IMR-90 (cell line): ENCODE measurements at regions not wholly inside any gene's neighbourhood (a gene's known extent, or its start where the extent isn't known, plus 50 kb on each side); places are given as distances from the start of the nearest gene placed in this dataset.
"Not testable (repeated sequence)": the region's sequence is repeated elsewhere in the genome, so short reads cannot be mapped to it uniquely, and the experiment has no call there.

Experiments used
- ATAC-seq: fragments of 200-7000 bp; cut with Tn5 transposase; 2 replicates; pipeline ENCODE4 v1.9.1; 2020; ENCODE audit warnings: low read depth, mild to moderate bottlenecking, moderate library complexity
- BruUV-seq: library from RNA; stranded (reverse); fragments of 400-500 nt; replicated peaks from 2 replicates; lab custom pipeline; 2021; lab: Mats Ljungman, UMichigan
- CTCF ChIA-PET: fragments of 300-600 bp; formaldehyde crosslinking; extraction: SDS; loops from one replicate; lab custom pipeline; 2021; ENCODE audit warnings: antibody characterized with exemption; lab: Yijun Ruan, JAX
- POLR2A ChIA-PET: fragments of 300-600 bp; sonication (Branson Sonifier 250); formaldehyde crosslinking; loops from one replicate; lab custom pipeline; 2022; ENCODE audit warnings: antibody characterized with exemption; ENCODE audit not compliant: unreplicated experiment; lab: Charles Lee
- DNase-seq: peaks from one replicate; pipeline ENCODE4 v3.0.0; 2013
- H2AFZ ChIP-seq: replicated peaks from 2 replicates; pipeline ENCODE3; 2013; ENCODE audit warnings: low read length, mild to moderate bottlenecking; ENCODE audit not compliant: poor library complexity
- H2AK5ac ChIP-seq: 2 replicates; pipeline ENCODE4 v1.6.1; 2013; ENCODE audit warnings: low read depth, low read length, inconsistent platforms
- H2AK9ac ChIP-seq: replicated peaks from 2 replicates; pipeline ENCODE3; 2013; ENCODE audit warnings: mild to moderate bottlenecking, low read depth, low read length, moderate library complexity; ENCODE audit not compliant: poor library complexity
- H2BK120ac ChIP-seq: 2 replicates; pipeline ENCODE4 v1.6.1; 2013; ENCODE audit warnings: low read depth, low read length, inconsistent platforms
- H2BK15ac ChIP-seq: 3 replicates; pipeline ENCODE4 v1.6.1; 2013; ENCODE audit warnings: low read depth, low read length, inconsistent platforms
- H2BK20ac ChIP-seq: 2 replicates; pipeline ENCODE4 v1.6.1; 2013; ENCODE audit warnings: low read depth, mild to moderate bottlenecking, inconsistent platforms, low read length, moderate library complexity
- H2BK5ac ChIP-seq: 2 replicates; pipeline ENCODE4 v1.6.1; 2013; ENCODE audit warnings: mild to moderate bottlenecking, low read depth, low read length, inconsistent platforms; ENCODE audit not compliant: poor library complexity, severe bottlenecking
- H3K14ac ChIP-seq: replicated peaks from 2 replicates; pipeline ENCODE4 v1.6.1; 2013; ENCODE audit warnings: low read depth, low read length, inconsistent platforms
- H3K18ac ChIP-seq: 2 replicates; pipeline ENCODE4 v1.6.1; 2013; ENCODE audit warnings: low read depth, low read length, control low read depth
- H3K23ac ChIP-seq: 2 replicates; pipeline ENCODE4 v1.6.1; 2013; ENCODE audit warnings: low read depth, low read length, inconsistent platforms
- H3K27ac ChIP-seq: 2 replicates; pipeline ENCODE4 v1.5.1; 2013; ENCODE audit warnings: mild to moderate bottlenecking, control low read depth, low read length; ENCODE audit not compliant: insufficient read depth
- H3K27me3 ChIP-seq: 2 replicates; pipeline ENCODE4 v1.6.1; 2013; ENCODE audit warnings: low read length; ENCODE audit not compliant: control insufficient read depth, insufficient read depth
- H3K36me3 ChIP-seq: 2 replicates; pipeline ENCODE4 v1.6.1; 2013; ENCODE audit warnings: low read length, mixed read lengths; ENCODE audit not compliant: control insufficient read depth, insufficient read depth
- H3K4ac ChIP-seq: 2 replicates; pipeline ENCODE4 v1.6.1; 2013; ENCODE audit warnings: low read depth, low read length, inconsistent platforms
- H3K4me1 ChIP-seq: 2 replicates; pipeline ENCODE4 v1.6.1; 2013; ENCODE audit warnings: low read length, mixed read lengths; ENCODE audit not compliant: control insufficient read depth, insufficient read depth
- H3K4me2 ChIP-seq: 2 replicates; pipeline ENCODE4 v1.6.1; 2013; ENCODE audit warnings: low read depth, mild to moderate bottlenecking, control low read depth, low read length, moderate library complexity
- H3K4me3 ChIP-seq: 2 replicates; pipeline ENCODE4 v1.5.1; 2013; ENCODE audit warnings: low read depth, mild to moderate bottlenecking, control low read depth, low read length, moderate library complexity; ENCODE audit not compliant: insufficient read depth
- H3K56ac ChIP-seq: 2 replicates; pipeline ENCODE4 v1.6.1; 2013; ENCODE audit warnings: low read length, inconsistent platforms; ENCODE audit not compliant: insufficient read depth; ENCODE audit errors: extremely low read depth
- H3K79me1 ChIP-seq, 2 experiments: 2 replicates each; pipeline ENCODE4 v1.6.1; 2013; ENCODE audit warnings: low read length in 2 of 2, inconsistent platforms in 1 of 2, low read depth in 1 of 2
- H3K9ac ChIP-seq: 2 replicates; pipeline ENCODE4 v1.6.1; 2013; ENCODE audit warnings: low read depth, low read length, control low read depth
- H3K9me1 ChIP-seq: 2 replicates; pipeline ENCODE4 v1.6.1; 2013; ENCODE audit warnings: low read length, inconsistent platforms; ENCODE audit not compliant: insufficient read depth
- H3K9me3 ChIP-seq: 2 replicates; pipeline ENCODE4 v1.6.1; 2013; ENCODE audit warnings: low read length; ENCODE audit not compliant: control insufficient read depth, insufficient read depth
- H4K20me1 ChIP-seq: 2 replicates; pipeline ENCODE4 v1.6.1; 2013; ENCODE audit warnings: low read length, inconsistent platforms; ENCODE audit not compliant: insufficient read depth
- H4K5ac ChIP-seq: 2 replicates; pipeline ENCODE4 v1.6.1; 2013; ENCODE audit warnings: mild to moderate bottlenecking, low read depth, low read length, control low read depth
- H4K8ac ChIP-seq, 2 experiments: 2 replicates each; pipeline ENCODE4 v1.6.1; 2013; ENCODE audit warnings: low read depth in 2 of 2, low read length in 2 of 2, control low read depth in 1 of 2, inconsistent platforms in 1 of 2
- H4K91ac ChIP-seq: 2 replicates; pipeline ENCODE4 v1.6.1; 2013; ENCODE audit warnings: low read depth, low read length, inconsistent platforms; ENCODE audit not compliant: insufficient read depth
- WGBS, 2 experiments: methylation state at CpG; one replicate each; pipeline versions ENCODE4 v1.1.5 to v1.1.7; 2013; ENCODE audit warnings: missing lambda C conversion rate in 2 of 2; ENCODE audit not compliant: insufficient read length in 1 of 2; ENCODE audit errors: extremely low coverage in 2 of 2; 5-methylcytosine and 5-hydroxymethylcytosine counted together
- dilution Hi-C: fragments of 300-500 bp; cut with HindIII; formaldehyde crosslinking; loops from one replicate; pipeline ENCODE4 v1.14.3; 2018; ENCODE audit warnings: low sequenced_read_pairs; ENCODE audit not compliant: unreplicated experiment
- in situ Hi-C: fragments of 300-500 bp; cut with MboI; formaldehyde crosslinking; loops from 3 replicates; pipeline ENCODE4 v1.14.3; 2019; ENCODE audit warnings: low sequenced_read_pairs, inconsistent platforms, mixed read lengths
- intact Hi-C: fragments of 100-400 bp; cut with micrococcal nuclease; formaldehyde crosslinking; loops from 2 replicates; pipeline ENCODE4 v1.10.0; 2022

- in situ Hi-C loops, H4K20me1 ChIP-seq, H3K27ac ChIP-seq, POLR2A ChIA-PET, DNase-seq, H3K27me3 ChIP-seq, H3K4ac ChIP-seq, H3K4me3 ChIP-seq, H3K9me1 ChIP-seq, H3K4me2 ChIP-seq, H3K9me3 ChIP-seq, intact Hi-C loops, H2BK15ac ChIP-seq, H3K14ac ChIP-seq, H3K9ac ChIP-seq, H4K5ac ChIP-seq, dilution Hi-C loops, H2AFZ ChIP-seq, BruUV-seq, H2AK5ac ChIP-seq, H3K56ac ChIP-seq, H2AK9ac ChIP-seq, H2BK5ac ChIP-seq, H3K4me1 ChIP-seq, H4K91ac ChIP-seq, H3K18ac ChIP-seq, H3K36me3 ChIP-seq, H2BK20ac ChIP-seq, CTCF ChIA-PET, H3K23ac ChIP-seq, H3K79me1 ChIP-seq, ATAC-seq, H2BK120ac ChIP-seq, H4K8ac ChIP-seq: not testable (repeated sequence)
- WGBS, 2 experiments: no CpG with 5 or more reads among the region's 1 CpG
Observed at GRCh38 chr17:20695871-20696270, 116.3 kb downstream of the CDRT15L2 start.

GRCh38 chr17:20698463-20699206, 119.1 kb downstream of the CDRT15L2 start:
- H2BK120ac ChIP-seq, H3K4me3 ChIP-seq, H2AK9ac ChIP-seq, H3K9me1 ChIP-seq, H2BK15ac ChIP-seq, H3K9me3 ChIP-seq, H2AK5ac ChIP-seq, in situ Hi-C loops, H3K9ac ChIP-seq, H3K27me3 ChIP-seq, H3K23ac ChIP-seq, H3K79me1 ChIP-seq, H4K8ac ChIP-seq, ATAC-seq, H2BK5ac ChIP-seq, H4K91ac ChIP-seq, H3K56ac ChIP-seq, H3K18ac ChIP-seq, H3K36me3 ChIP-seq, H2AFZ ChIP-seq, H3K4me1 ChIP-seq, intact Hi-C loops, DNase-seq, POLR2A ChIA-PET, H4K5ac ChIP-seq, dilution Hi-C loops, H3K4me2 ChIP-seq, H3K14ac ChIP-seq, H4K20me1 ChIP-seq, BruUV-seq, H3K27ac ChIP-seq, H2BK20ac ChIP-seq, H3K4ac ChIP-seq, CTCF ChIA-PET: not testable (repeated sequence)
- 20% methylated on average over 1 of the region's 8 CpGs; no CpG with 5 or more reads in 1 of the 2 experiments for WGBS, 2 experiments
